SK-N-SH (cell line): ENCODE measurements at regions not wholly inside any gene's neighbourhood (a gene's known extent, or its start where the extent isn't known, plus 50 kb on each side); places are given as distances from the start of the nearest gene placed in this dataset.
A peak's percentile ranks its signal among the peaks of the same experiment; 100 is the strongest.

ENCODE experiments used
- CTCF ChIA-PET: fragments of 300-600, 350-600 bp; formaldehyde crosslinking; extraction: SDS; loops from one replicate; lab custom pipeline; 2021; lab: Yijun Ruan, JAX
- POLR2A ChIA-PET: fragments of 350-600 bp; sonication (Branson Sonifier 250); formaldehyde crosslinking; extraction: SDS; loops from one replicate; lab custom pipeline; 2020; ENCODE audit warnings: antibody characterized with exemption, inconsistent platforms; lab: Yijun Ruan, JAX
- DNase-seq: peaks from one replicate; pipeline ENCODE4 v3.0.0; 2012
- H2AFZ ChIP-seq: fragments of 200-600 bp; sonication (generic); 2 replicates; pipeline ENCODE4 v1.8.1; 2016; ENCODE audit warnings: antibody characterized with exemption, mild to moderate bottlenecking, low read depth
- H3F3A ChIP-seq: fragments of 200-600 bp; sonication (generic); replicated peaks from 2 replicates; pipeline ENCODE3; 2016; ENCODE audit warnings: antibody characterized with exemption, mild to moderate bottlenecking; ENCODE audit not compliant: insufficient read depth
- H3K27ac ChIP-seq, 2 experiments: fragments of 200-500 bp in 1 of 2; fragments of 200-600 bp in 1 of 2; sonication (Bioruptor generic) in 1 of 2; sonication (generic), shearing (Covaris generic) in 1 of 2; 2 replicates each; pipeline versions ENCODE4 v1.5.1 to v1.6.1; 2014 to 2016; ENCODE audit warnings: low read depth in 2 of 2, inconsistent platforms in 1 of 2, low read length in 1 of 2, mild to moderate bottlenecking in 1 of 2, mixed read lengths in 1 of 2
- H3K27me3 ChIP-seq: fragments of 200-600 bp; sonication (generic), shearing (Covaris generic); 2 replicates; pipeline ENCODE4 v1.6.1; 2016; ENCODE audit warnings: mixed run types; ENCODE audit not compliant: insufficient read depth
- H3K36me3 ChIP-seq, 2 experiments: fragments of 200-500 bp in 1 of 2; fragments of 200-600 bp in 1 of 2; sonication (Bioruptor generic) in 1 of 2; sonication (generic) in 1 of 2; replicated peaks in 1 of 2; 2 replicates each; pipeline versions ENCODE3 to v1.5.1; 2014 to 2016; ENCODE audit warnings: low read length in 1 of 2, mild to moderate bottlenecking in 1 of 2; ENCODE audit not compliant: insufficient read depth in 2 of 2, control insufficient read depth in 1 of 2
- H3K4me1 ChIP-seq, 2 experiments: fragments of 200-500 bp in 1 of 2; fragments of 200-600 bp in 1 of 2; sonication (Bioruptor generic) in 1 of 2; sonication (generic), shearing (Covaris generic) in 1 of 2; 2 replicates each; pipeline versions ENCODE4 v1.5.1 to v1.6.1; 2014 to 2016; ENCODE audit warnings: low read depth in 1 of 2, low read length in 1 of 2, mixed run types in 1 of 2; ENCODE audit not compliant: insufficient read depth in 2 of 2, control insufficient read depth in 1 of 2
- H3K4me2 ChIP-seq: fragments of 200-600 bp; sonication (generic), shearing (Covaris generic); 2 replicates; pipeline ENCODE4 v1.6.1; 2017; ENCODE audit warnings: mixed run types
- H3K4me3 ChIP-seq, 2 experiments: fragments of 200-500 bp in 1 of 2; fragments of 200-600 bp in 1 of 2; sonication (Bioruptor generic) in 1 of 2; sonication (generic), shearing (Covaris generic) in 1 of 2; 2 replicates each; pipeline versions ENCODE4 v1.5.1 to v1.8.1; 2014 to 2016; ENCODE audit warnings: low read depth in 2 of 2, inconsistent platforms in 1 of 2, low read length in 1 of 2, mild to moderate bottlenecking in 1 of 2, mixed read lengths in 1 of 2, moderate library complexity in 1 of 2
- H3K79me2 ChIP-seq: fragments of 200-600 bp; sonication (generic); 2 replicates; pipeline ENCODE4 v1.8.1; 2017; ENCODE audit warnings: mild to moderate bottlenecking; ENCODE audit not compliant: insufficient read depth
- H3K9ac ChIP-seq: fragments of 200-600 bp; sonication (generic); 2 replicates; pipeline ENCODE4 v1.6.1; 2017; ENCODE audit warnings: mixed run types
- H3K9me2 ChIP-seq: fragments of 200-600 bp; sonication (generic); 2 replicates; pipeline ENCODE4 v1.6.1; 2017; ENCODE audit warnings: mixed run types
- H3K9me3 ChIP-seq: fragments of 200-600 bp; sonication (generic); 2 replicates; pipeline ENCODE4 v1.6.1; 2017; ENCODE audit warnings: mixed run types, mild to moderate bottlenecking, moderate library complexity
- H4K20me1 ChIP-seq: fragments of 200-600 bp; sonication (generic); 2 replicates; pipeline ENCODE4 v1.6.1; 2017; ENCODE audit warnings: mild to moderate bottlenecking, mixed run types; ENCODE audit not compliant: insufficient read depth
- CHD2 ChIP-seq: fragments of 150-350 bp; IDR thresholded peaks from 2 replicates; pipeline ENCODE4 v1.6.1; 2018; ENCODE audit warnings: low read length; ENCODE audit not compliant: partially characterized antibody
- EP300 ChIP-seq, 2 experiments: IDR thresholded peaks; 2 replicates each; pipeline versions ENCODE4 v1.4.0 to v1.6.1; 2012; ENCODE audit warnings: borderline replicate concordance in 1 of 2, low read depth in 1 of 2, low read length in 1 of 2
- FOSL2 ChIP-seq: IDR thresholded peaks from 2 replicates; pipeline ENCODE4 v1.4.0; 2012; ENCODE audit warnings: low read depth, mild to moderate bottlenecking, moderate library complexity, borderline replicate concordance
- FOXJ3 ChIP-seq: sonication (generic); formaldehyde crosslinking; IDR thresholded peaks from 2 replicates; pipeline ENCODE4 v1.5.1; 2020; ENCODE audit warnings: mild to moderate bottlenecking, missing genetic modification reagents
- GATA2 ChIP-seq: sonication (generic); formaldehyde crosslinking; IDR thresholded peaks from 2 replicates; pipeline ENCODE4 v1.5.0; 2020; ENCODE audit warnings: mild to moderate bottlenecking, missing genetic modification reagents
- JUND ChIP-seq: IDR thresholded peaks from 2 replicates; pipeline ENCODE4 v1.4.0; 2012
- MEF2A ChIP-seq: IDR thresholded peaks from 2 replicates; pipeline ENCODE4 v1.4.0; 2012; ENCODE audit warnings: low read depth, borderline replicate concordance
- MXI1 ChIP-seq: IDR thresholded peaks from 2 replicates; pipeline ENCODE4 v1.6.1; 2012; ENCODE audit warnings: mild to moderate bottlenecking, low read depth, low read length, improper control_type of control experiment
- NFIC ChIP-seq: IDR thresholded peaks from 2 replicates; pipeline ENCODE4 v1.4.0; 2012; ENCODE audit warnings: borderline replicate concordance
- PBX3 ChIP-seq: IDR thresholded peaks from 2 replicates; pipeline ENCODE4; 2012
- POLR2AphosphoS5 ChIP-seq: IDR thresholded peaks from 2 replicates; pipeline ENCODE4 v1.6.1; 2012; ENCODE audit warnings: low read depth, low read length
- RCOR1 ChIP-seq: fragments of 150-350 bp; IDR thresholded peaks from 2 replicates; pipeline ENCODE4 v1.6.1; 2017; ENCODE audit warnings: antibody characterized with exemption, low read length
- REST ChIP-seq: IDR thresholded peaks from 2 replicates; pipeline ENCODE4 v1.6.1; 2012; ENCODE audit warnings: mild to moderate bottlenecking, low read depth, low read length, moderate library complexity
- SIN3A ChIP-seq: IDR thresholded peaks from 2 replicates; pipeline ENCODE4 v1.6.1; 2012; ENCODE audit warnings: low read depth, mild to moderate bottlenecking, low read length, moderate library complexity, borderline replicate concordance
- TCF12 ChIP-seq: IDR thresholded peaks from 2 replicates; pipeline ENCODE4 v1.4.0; 2012
- WGBS: methylation state at CpG from one replicate; pipeline ENCODE4 v1.1.6; 2017; ENCODE audit warnings: low lambda C conversion rate; 5-methylcytosine and 5-hydroxymethylcytosine counted together

- TF ChIP-seq FOSL2 (no peak), REST (no peak), MEF2A (no peak), PBX3 (no peak), FOXJ3 (CRISPR knock-in tag) (no peak), POLR2AphosphoS5 (no peak), SIN3A (no peak)
- Histone ChIP-seq H3K36me3 (no peaks in the 10 kb centered on the region), H4K20me1 (no peaks in the 10 kb centered on the region), H3K4me1 (peaks cover 0 to 7% of the 10 kb centered on the region in 2 experiments; a peak in 2 of 4 replicates), H3K9me2 (no peaks in the 10 kb centered on the region), H3K79me2 (no peaks in the 10 kb centered on the region), H3K27ac (no peak overlapping the region; a peak in 1 of 4 replicates), H3K4me2 (no peak overlapping the region), H3K9ac (no peak overlapping the region), H2AFZ (no peak overlapping the region), H3K4me3 (no peak overlapping the region), H3F3A (no peaks in the 10 kb centered on the region), H3K9me3 (no peaks in the 10 kb centered on the region), H3K27me3 (no peaks in the 10 kb centered on the region)
- ChIA-PET CTCF (no interaction called here), POLR2A (no interaction called here)
- DNase-seq = no peak
- 51% methylated on average over 5 of the region's 5 CpGs for WGBS
Measured at GRCh38 chr18:40049716-40050115, 1905.3 kb upstream of the PIK3C3 start.

- peak; percentile 55 for DNase-seq
- H3K9me3 ChIP-seq = no peaks in the 10 kb centered on the region
- 17% methylated on average over 17 of the region's 17 CpGs for WGBS
- no peaks in the 10 kb centered on the region for H4K20me1 ChIP-seq
- H2AFZ ChIP-seq = no peak overlapping the region
- ChIA-PET CTCF (interaction anchor here (1.2 kb wide), 1 partner anchor 15 kb away, joined by 3 read pairs; no protein-coding TSS in a partner anchor), POLR2A (no interaction called here)
- no peak overlapping the region for H3K4me2 ChIP-seq
- H3K4me3 ChIP-seq = no peak overlapping the region
- TF ChIP-seq RCOR1 (peak; percentile 84), JUND (no peak), REST (no peak), TCF12 (peak; percentile 6; the same call in 1 of the 2 replicates), CHD2 (no peak), GATA2 (CRISPR knock-in tag) (peak; percentile 81), MXI1 (no peak), EP300 (IDR thresholded peaks at IDR 0.05; ENCODE audit: borderline replicate concordance in 1 of 2, low read depth in 1 of 2, low read length in 1 of 2) (peak in 1 of 2 experiments; percentile 85; a peak in 2 of 4 replicates), NFIC (no peak)
- no peaks in the 10 kb centered on the region for H3K27me3 ChIP-seq
- H3F3A ChIP-seq = no peaks in the 10 kb centered on the region
- H3K36me3 ChIP-seq = no peaks in the 10 kb centered on the region
- no peaks in the 10 kb centered on the region for H3K9me2 ChIP-seq
- peaks cover 0 to 7% of the 10 kb centered on the region in 2 experiments; a peak in 2 of 4 replicates for H3K4me1 ChIP-seq
- H3K27ac ChIP-seq = peak overlapping the region in 1 of 2 experiments; percentile 67; a peak in 1 of 4 replicates
- H3K79me2 ChIP-seq = no peaks in the 10 kb centered on the region
- no peak overlapping the region for H3K9ac ChIP-seq
Measured at GRCh38 chr18:40048886-40049650, 1906.0 kb upstream of the PIK3C3 start.
